HG02938 (cell line): ENCODE measurements at regions not wholly inside any gene's neighbourhood (a gene's known extent, or its start where the extent isn't known, plus 50 kb on each side); places are given as distances from the start of the nearest gene placed in this dataset.
A peak's percentile ranks its signal among the peaks of the same experiment; 100 is the strongest.

ENCODE experiments used
- ATAC-seq: cut with Tn5 transposase; IDR thresholded peaks from one replicate; pipeline ENCODE4 v1.9.1; 2021; ENCODE audit warnings: mild to moderate bottlenecking, moderate library complexity; ENCODE audit not compliant: unreplicated experiment

DNA sequence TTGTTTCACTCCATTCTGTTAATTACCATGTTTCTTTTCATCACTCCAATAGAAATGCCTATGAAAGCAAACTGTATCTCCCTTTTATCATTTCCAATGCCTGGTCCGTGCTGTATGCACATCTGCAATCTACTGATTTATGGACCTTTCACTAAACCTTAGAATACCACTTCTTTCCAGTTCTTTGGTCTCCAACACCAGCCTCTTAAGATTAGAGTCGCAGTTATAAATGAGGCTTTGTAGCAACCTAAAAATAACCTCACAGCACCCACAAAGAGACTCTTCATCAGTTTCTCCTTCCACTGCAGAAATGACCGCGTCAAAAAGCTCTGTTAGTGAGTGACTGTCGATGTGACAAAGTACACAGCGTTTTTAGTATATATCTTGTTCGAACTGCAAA lies 282.6 kb downstream of the ADGRA3 start:
- ATAC-seq: no peak

DNA sequence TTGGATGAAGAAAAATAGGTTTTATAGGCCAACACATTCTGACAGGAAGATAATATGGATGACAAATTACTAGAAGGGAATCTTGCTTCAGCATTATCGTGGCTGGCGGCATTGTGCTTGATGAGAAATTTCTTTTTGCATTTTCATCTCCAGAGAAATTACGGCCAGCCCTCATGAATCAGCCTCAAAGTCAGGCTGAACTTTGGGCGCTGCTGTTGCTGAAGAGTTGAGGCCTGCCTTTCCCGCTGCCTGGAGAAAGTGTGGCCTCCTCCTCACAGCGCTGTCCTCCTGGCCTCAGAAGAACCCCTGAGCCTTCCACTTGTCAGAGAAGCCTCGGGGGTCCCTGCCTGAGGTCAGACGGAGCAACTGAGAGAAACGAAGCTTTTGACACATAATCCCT lies 272.4 kb upstream of the KCNIP4 start:
- ATAC-seq: no peak

DNA sequence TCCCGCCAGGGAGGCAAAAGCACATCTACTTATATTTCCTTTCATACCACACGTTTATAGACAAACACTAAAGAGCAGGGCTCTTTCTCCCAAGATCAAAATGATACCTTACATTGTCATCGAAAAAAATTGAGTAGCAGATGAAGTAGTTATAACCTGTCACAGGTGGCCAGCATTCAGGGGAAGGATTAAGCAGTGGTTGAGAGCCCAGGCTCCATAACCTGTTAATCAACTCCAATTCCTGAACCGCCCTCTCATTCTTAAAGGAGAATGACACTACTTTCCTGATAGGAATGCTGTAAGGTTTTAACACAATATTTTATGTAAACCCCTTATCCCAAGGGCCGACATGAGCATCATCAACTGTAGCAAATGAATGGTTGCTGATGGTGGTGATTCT lies 268.9 kb upstream of the KCNIP4 start:
- no peak for ATAC-seq

DNA sequence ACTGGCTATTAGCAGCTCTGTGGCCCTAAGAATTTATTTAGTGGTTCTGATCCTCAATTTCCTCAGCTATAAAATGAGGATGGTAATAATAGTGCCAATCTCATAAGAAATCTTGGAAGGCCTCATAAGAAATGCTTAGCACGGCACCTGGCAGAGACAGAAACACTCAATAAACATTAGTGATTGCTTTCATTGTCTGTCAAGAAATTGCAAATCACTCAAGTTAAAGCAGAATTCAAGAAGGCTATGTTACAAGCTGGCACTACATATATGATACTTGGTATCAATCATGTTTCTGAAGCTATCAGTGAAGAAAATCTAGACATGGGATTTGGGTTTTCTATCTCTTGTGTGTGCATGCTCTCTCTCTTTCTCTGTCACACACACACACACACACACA lies 267.7 kb upstream of the KCNIP4 start:
- ATAC-seq: no peak

DNA sequence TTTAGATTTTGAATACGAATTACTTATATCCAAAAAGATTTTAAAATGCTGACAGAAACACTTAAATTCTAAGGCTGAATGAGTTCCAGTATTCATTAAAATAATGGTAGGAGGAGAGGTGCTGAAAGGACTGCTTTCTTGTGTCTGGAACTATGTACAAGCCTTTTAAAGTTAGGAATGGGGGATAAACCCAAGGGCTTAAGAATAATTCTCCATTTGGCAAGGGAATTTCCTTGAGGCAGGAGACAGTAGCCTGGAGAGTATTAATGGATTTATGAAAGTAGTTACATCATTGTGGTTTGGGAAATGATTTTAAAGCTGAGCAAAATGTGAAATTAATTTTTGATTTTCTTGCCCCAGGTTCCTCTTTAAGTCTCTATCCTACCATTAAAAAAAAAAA lies 266.5 kb upstream of the KCNIP4 start:
- ATAC-seq: no peak

DNA sequence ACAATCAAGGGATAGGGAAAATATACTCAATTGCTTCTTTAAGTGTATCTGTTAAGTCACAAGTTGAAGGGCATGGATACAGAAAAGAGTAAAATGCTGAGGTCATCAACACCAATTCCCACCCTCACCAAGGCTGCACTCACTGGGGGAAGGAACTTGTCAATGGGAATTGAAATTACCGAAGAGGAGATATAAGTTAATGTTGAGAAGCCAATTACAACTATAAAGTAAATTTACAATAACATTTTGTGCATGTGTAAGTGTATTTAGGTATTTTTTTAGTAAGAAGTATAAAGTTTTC lies 255.1 kb upstream of the KCNIP4 start:
- no peak for ATAC-seq

DNA sequence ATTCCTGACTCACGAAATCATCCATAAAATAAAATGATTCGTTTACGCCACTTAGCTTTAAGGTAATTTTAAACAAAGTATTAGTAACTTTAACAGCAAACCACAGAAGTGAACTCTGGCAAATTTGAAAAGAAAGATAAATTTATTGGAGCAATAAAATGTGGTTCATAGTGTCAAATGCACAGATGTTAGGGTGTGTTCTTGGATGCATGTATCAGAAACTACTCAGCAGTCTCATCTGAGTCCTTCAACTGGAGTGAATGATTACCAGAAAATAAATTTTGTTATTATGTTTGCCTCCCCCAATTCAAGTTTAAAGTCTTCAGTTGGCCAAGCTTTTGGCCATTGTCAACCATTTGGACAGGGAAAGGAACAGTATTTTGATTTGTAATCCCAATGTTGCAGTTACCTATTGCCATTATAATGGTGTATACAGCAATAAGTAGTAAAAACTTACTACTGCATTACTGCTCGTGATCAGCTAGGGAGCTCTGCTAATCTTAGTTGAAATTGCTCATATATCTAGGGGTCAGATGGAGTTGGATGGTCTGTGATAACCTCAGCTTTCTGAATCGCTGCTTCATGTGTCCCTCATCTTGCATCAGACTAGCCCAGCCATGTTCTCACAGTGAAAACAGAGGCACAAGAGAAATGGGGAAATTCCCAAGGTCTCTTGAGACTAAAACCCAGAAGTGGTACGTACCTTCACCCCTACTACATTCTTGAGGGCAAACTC lies 254.6 kb upstream of the KCNIP4 start:
- ATAC-seq: no peak

DNA sequence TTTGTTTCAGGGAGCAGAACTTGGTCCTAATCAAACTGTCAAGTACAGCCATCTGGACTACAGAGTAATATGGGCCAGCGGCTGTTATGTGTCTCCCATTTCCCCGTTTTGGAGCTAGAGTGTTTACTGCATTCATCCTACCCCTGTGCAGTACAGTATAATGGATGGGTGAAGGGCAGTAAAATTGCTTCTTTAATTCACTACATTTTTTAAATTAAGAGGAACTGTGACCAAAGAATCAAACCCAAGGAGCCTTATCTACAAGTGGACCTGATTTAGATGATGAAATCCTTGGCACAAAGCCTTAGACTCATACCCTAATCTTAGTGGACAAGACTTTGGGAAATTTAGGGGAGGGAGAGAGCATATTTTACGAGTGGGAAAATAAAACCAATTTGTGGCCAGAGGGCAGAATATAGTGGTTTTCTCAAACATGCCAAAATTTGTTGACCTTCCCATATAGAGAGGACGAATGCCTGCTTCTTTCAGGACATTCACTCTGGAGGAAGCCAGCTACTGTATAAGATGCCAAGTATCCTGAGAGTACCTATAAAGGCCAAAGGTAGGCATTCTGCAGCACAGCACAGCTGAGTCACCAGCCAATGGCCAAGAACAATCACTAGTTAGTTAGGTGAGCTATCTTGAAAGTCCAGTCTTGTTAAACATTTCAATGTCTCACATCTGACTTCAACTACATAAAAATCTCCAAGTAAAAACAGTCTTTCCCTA lies 253.8 kb upstream of the KCNIP4 start:
- no peak for ATAC-seq

DNA sequence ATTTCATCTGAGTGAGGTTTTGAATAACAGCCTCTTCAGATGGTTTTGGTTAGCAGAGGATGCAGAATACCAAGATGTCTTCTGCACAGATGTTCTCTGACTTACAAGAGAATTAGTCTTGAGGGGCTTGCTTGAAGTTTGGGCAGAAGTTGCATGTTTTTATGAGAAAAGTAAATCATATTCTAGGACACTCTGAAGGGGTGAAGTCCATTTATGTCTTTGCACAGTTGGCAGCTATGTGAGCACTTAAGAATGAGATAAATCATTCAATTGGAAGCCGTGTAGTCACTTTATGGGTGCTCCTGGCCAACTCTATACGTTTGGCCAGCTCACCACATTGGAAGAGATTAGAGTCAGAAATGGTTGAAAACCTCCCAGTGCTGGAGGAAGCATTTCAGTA lies 252.7 kb upstream of the KCNIP4 start:
- no peak for ATAC-seq

DNA sequence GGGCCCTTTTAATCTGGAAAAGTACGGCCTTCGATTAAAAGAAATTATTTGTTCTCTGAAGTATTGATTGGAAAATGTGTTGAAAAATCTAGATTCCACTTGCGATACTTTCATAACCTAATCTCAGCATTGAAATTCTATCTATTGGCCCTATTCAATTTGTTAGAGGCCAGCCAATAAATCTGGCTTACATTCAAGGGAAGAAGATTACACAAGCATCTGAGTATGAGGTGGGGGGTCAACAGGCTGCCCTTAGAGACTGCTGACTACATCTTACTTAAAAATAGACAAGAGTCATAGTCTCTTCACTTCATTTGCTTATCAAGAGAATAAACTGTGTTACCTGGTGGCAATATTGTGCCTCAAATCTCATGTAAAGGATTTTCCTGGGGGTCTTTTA lies 248.0 kb upstream of the KCNIP4 start:
- ATAC-seq: no peak

DNA sequence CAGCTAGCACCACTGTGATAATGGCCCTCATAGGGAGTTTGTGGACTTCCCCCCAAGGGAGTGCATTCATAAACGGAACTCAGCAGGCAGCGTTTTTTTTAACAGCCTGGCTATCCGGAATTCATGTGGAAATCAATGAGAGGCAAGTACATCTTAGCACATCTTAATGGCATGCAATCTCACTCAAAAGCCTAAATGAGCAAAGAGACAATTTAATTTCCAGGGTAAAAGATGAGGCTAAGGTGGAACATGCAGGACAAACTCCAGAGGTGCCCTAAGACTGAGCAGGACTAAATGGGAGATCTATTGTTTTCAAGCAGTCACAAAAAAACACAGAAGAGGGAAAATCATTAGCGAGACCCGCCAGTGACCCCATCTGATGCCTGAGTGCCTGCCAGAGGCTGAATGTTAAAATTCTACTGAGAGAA lies 243.5 kb upstream of the KCNIP4 start:
- no peak for ATAC-seq

DNA sequence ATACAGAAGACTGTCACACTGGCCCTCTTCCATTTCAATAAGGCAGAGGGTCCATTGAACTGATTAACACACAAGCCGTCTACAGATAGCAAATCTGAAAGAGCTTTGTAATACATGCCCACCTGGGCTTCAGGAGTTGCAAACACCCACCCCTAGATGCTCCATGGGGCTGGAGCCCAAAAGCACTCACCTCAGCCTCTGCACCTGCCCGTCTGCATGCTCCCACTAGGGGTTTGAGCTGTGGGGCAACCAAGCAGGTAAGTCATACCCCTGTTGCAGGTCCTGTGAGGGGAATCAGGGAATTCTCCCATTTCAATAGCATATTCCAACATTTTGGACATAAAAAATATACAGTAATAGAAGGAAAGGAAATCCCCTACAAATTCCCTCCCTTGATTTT lies 243.0 kb upstream of the KCNIP4 start:
- ATAC-seq: no peak

DNA sequence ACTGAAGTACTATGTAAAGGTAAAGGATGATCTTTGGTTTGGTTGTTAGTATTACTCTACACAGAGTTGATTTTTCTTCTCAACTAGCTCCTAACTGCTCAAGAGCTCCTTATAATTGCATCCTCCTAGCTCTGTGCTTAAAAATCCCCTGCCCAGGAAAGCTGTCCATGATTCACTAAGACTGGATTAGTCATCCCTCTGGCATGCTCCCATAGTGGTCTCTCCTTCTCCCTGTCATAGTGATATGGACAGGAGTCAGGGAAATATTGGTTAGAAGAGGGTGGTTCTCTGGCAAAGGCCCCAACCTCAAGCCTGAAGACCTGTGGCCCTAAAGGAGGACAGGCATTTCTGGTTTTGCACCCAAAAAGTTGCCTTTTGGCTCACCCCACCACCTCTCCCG lies 242.3 kb upstream of the KCNIP4 start:
- no peak for ATAC-seq

DNA sequence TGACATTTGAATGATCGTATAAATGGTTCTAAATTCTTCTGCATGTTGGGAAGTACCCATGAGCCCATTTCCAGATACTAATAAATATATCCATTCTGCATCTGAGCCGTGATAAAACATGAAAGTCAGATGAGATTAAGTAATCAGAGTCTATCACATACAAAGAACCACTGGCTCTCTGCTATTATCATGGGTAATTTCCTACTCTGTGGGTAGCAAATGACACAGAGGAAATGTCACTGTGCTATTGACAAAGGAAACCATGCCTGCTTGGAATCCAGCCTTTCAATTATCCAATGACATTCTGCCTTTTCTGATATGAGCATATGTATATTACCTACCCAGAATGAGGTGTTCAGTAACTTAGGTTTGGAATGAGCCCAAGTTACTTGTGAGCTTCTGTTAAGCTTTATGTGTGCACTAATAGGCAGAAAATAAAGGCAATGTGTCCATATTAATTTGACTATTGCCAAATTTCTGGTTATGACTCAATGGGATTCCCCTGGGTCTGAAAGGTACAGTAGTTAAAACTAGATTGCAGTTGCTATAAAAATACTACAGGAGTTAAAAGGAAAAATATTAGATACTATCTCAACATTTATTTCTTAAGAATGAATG lies 238.7 kb upstream of the KCNIP4 start:
- no peak for ATAC-seq

DNA sequence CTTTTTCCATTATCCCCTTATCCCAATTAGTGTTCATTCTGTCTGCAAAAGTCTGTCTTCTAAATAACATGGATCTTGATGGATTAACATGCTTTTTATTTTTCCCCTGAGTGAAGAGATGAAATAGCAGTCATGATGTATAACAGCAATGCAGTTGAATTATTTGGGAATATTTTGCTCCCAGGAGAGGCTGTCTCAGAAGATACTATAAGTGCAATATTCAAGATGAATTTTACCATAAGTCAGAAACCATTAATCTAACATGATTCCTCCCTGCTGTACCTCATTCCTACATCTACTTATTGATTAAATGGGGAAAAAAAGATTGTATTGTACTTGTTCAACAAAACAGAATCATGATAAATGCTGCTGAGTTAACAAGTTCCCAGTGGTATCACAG lies 233.2 kb upstream of the KCNIP4 start:
- no peak for ATAC-seq

DNA sequence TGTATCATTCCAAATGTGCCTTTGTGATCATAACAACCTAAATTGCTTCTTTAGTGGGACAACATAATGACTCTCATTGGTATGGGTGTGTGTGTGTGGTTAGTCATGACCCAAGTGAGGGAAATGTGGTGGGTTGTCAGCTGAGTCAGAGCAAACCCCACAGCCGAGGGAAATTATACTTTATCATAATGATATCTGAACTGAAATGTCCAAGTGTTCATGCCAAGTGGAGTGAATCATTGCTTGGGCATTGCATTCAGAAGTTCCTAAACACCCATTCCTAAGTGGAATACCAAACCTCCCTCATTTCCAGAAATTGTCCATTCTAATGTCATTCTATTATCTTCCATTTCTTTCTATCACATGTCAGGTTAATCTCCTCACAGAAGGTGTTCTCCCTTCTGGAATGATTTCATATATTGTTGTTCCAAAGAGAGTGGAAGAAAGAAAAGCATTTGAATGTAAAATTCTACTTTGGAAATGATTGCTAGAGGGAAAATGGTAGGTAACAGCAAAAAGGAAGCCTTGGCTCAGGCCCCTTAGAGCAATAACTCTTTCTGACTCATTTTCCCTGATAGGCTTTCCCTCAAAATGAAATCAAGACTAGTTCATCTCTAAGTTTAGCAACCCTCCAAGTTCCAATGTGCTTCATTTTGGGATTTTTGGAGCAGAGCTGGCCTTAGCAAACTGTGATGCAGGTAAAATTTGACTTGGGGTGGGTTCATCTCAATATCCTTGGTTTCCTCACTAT lies 230.7 kb upstream of the KCNIP4 start:
- ATAC-seq: no peak

DNA sequence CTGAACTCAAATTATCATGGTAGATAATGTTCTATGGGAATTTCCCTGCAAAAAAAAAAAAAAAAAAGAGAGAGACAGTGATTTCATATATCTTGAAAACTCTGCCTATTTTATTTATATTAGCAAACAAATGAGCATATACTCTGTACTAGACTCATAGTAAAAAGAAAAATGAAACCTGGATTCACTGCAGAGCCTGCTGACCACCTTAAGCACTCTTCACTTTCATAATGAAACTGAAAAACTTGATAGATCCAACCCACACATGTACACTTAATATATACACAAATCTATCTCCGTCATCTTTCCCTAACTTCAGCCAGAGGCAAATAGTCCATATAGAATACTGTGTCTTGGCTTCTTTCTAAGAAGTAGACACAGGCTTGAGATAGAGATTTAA lies 226.1 kb upstream of the KCNIP4 start:
- ATAC-seq: peak; percentile 77

DNA sequence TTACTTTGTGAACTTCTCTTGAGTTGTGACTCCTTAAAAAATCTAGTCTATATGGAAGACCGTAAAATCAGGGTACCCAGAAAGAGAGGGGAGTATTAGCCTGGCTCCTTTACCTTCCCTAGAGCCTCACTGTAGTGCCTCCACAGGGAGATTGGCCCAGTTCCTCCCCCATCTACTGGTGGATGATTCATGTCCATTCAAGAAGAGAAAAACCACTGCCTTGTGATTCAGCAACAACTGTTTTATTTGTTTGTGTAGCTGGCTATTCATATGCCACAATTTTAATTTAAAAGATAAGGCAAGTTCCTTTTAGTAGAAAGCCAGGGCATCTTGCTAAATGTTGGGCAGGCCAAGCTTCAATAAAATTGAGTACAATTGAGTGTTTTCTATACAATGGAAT lies 221.8 kb upstream of the KCNIP4 start:
- ATAC-seq: no peak

DNA sequence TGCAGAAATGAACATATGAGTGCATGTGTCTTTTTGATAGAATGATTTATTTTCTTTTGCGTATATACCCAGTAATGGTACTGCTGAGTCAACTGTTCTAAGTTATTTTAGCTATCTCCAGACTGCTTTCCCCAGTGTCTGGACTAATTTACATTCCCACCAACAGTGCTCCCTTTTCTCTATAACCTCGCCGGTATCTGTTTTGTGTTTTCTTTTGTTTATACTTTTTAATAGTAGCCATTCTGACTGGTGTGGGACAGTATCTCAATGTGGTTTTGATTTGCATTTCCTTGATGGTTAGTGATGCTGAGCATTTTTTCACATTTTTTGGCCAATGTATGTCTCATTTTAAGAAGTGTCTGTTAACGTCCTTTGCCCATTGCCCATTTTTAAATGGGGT lies 218.6 kb upstream of the KCNIP4 start:
- no peak for ATAC-seq

DNA sequence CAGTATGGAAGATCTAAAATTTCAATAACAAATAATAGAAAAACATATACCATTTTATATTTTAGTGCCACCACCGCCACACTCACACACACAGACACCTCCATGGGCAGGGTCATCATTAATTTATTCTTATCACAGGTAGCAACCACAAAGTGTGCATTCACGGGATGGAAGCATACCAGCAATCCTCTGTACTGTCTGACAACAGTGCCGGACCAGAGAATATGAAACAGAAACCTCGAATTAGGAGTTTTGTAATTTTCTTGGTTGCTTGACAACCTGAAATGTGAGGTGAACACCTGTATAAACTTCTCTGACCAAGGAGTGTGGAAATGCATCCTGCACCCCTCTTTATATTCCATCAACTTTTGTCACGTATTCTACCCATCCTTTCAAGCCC lies 213.9 kb upstream of the KCNIP4 start:
- ATAC-seq: no peak

DNA sequence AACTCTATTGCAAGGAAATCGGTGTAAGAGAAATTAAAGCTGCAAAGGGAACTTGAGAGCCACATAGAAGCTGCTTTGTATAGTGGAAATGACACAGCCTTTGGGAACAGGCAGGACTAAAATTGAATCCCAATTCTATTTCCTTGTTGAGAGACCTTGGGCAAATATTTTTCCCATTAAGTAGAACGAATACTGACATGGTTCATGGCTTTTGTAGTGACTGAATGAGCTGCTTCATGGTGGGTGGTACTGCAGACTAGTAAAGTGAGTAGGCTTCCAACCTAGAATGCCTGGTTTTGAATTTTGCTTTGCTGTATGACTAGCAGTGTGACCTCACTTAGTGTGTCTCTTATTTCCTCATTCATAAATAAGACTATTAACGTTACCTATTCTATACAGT lies 182.2 kb upstream of the KCNIP4 start:
- ATAC-seq: no peak
